ENCODE measurements at regions not wholly inside any gene's neighbourhood (a gene's known extent, or its start where the extent isn't known, plus 50 kb on each side); places are given as distances from the start of the nearest gene placed in this dataset.

GRCh38 chr1:87786861-87787545, 458.3 kb downstream of the LMO4 start:
- Histone ChIP-seq H3K9me3 (ENCODE audit: control insufficient read depth, insufficient read depth, low read length) (no peaks in the 10 kb centered on the region), H3K36me3 (ENCODE audit: insufficient read depth, low read length) (no peaks in the 10 kb centered on the region), H3K9ac (ENCODE audit: low read depth, low read length) (no peak overlapping the region), H3K4me1 (ENCODE audit: insufficient read depth, low read length) (0 out of 2 replicates have a peak, but pooled peaks cover 4% of the 10 kb centered on the region)

- no peaks in the 10 kb centered on the region for H3K36me3 ChIP-seq (ENCODE audit: insufficient read depth, low read length)
These were observed 458.9 kb downstream of the LMO4 start for GRCh38 chr1:87787551-87787950.

GRCh38 chr1:87790756-87791155, 462.1 kb downstream of the LMO4 start:
- Histone ChIP-seq H3K4me1 (ENCODE audit: insufficient read depth, low read length) (peaks cover 11% of the 10 kb centered on the region; the same call in 1 of the 2 replicates), H3K36me3 (ENCODE audit: insufficient read depth, low read length) (no peaks in the 10 kb centered on the region), H3K9ac (ENCODE audit: low read depth, low read length) (no peak overlapping the region), H3K9me3 (ENCODE audit: control insufficient read depth, insufficient read depth, low read length) (no peaks in the 10 kb centered on the region)

More at GRCh38 chr1:87787551-87787950, 458.9 kb downstream of the LMO4 start:
- H3K4me1 ChIP-seq (ENCODE audit: insufficient read depth, low read length), result peaks cover 7% of the 10 kb centered on the region; the same call in 1 of the 2 replicates
- no peaks in the 10 kb centered on the region for H3K9me3 ChIP-seq (ENCODE audit: control insufficient read depth, insufficient read depth, low read length)
- H3K9ac ChIP-seq (ENCODE audit: low read depth, low read length), result no peak overlapping the region

GRCh38 chr1:87791931-87792740, 463.5 kb downstream of the LMO4 start:
- Histone ChIP-seq H3K9ac (ENCODE audit: low read depth, low read length) (no peak overlapping the region), H3K36me3 (ENCODE audit: insufficient read depth, low read length) (no peaks in the 10 kb centered on the region), H3K9me3 (ENCODE audit: control insufficient read depth, insufficient read depth, low read length) (no peaks in the 10 kb centered on the region), H3K4me1 (ENCODE audit: insufficient read depth, low read length) (peaks cover 20% of the 10 kb centered on the region; the same call in 1 of the 2 replicates)

- no peaks in the 10 kb centered on the region for H3K36me3 ChIP-seq (ENCODE audit: insufficient read depth, low read length)
- H3K9me3 ChIP-seq (ENCODE audit: control insufficient read depth, insufficient read depth, low read length), result no peaks in the 10 kb centered on the region
- no peak overlapping the region for H3K9ac ChIP-seq (ENCODE audit: low read depth, low read length)
- peaks cover 16% of the 10 kb centered on the region; the same call in 1 of the 2 replicates for H3K4me1 ChIP-seq (ENCODE audit: insufficient read depth, low read length)
These were observed 466.3 kb downstream of the LMO4 start for GRCh38 chr1:87794788-87795614.

- no peaks in the 10 kb centered on the region for H3K9me3 ChIP-seq (ENCODE audit: control insufficient read depth, insufficient read depth, low read length)
- H3K4me1 ChIP-seq (ENCODE audit: insufficient read depth, low read length), result peaks cover 16% of the 10 kb centered on the region; the same call in 1 of the 2 replicates
- no peaks in the 10 kb centered on the region for H3K36me3 ChIP-seq (ENCODE audit: insufficient read depth, low read length)
- no peak overlapping the region for H3K9ac ChIP-seq (ENCODE audit: low read depth, low read length)
These were observed 467.1 kb downstream of the LMO4 start for GRCh38 chr1:87795615-87796337.

GRCh38 chr1:87796471-87796901, 467.8 kb downstream of the LMO4 start:
- Histone ChIP-seq H3K36me3 (ENCODE audit: insufficient read depth, low read length) (no peaks in the 10 kb centered on the region), H3K9ac (ENCODE audit: low read depth, low read length) (no peak overlapping the region), H3K4me1 (ENCODE audit: insufficient read depth, low read length) (peaks cover 16% of the 10 kb centered on the region; the same call in 1 of the 2 replicates), H3K9me3 (ENCODE audit: control insufficient read depth, insufficient read depth, low read length) (no peaks in the 10 kb centered on the region)

GRCh38 chr1:87799451-87799850, 470.8 kb downstream of the LMO4 start:
- H3K4me1 ChIP-seq (ENCODE audit: insufficient read depth, low read length), result peaks cover 12% of the 10 kb centered on the region; the same call in 1 of the 2 replicates
- no peaks in the 10 kb centered on the region for H3K36me3 ChIP-seq (ENCODE audit: insufficient read depth, low read length)
- H3K9me3 ChIP-seq (ENCODE audit: control insufficient read depth, insufficient read depth, low read length), result no peaks in the 10 kb centered on the region
- no peak overlapping the region for H3K9ac ChIP-seq (ENCODE audit: low read depth, low read length)

GRCh38 chr1:87800006-87800405, 471.3 kb downstream of the LMO4 start:
- Histone ChIP-seq H3K36me3 (ENCODE audit: insufficient read depth, low read length) (no peaks in the 10 kb centered on the region), H3K4me1 (ENCODE audit: insufficient read depth, low read length) (peaks cover 12% of the 10 kb centered on the region; the same call in 1 of the 2 replicates), H3K9ac (ENCODE audit: low read depth, low read length) (no peak overlapping the region), H3K9me3 (ENCODE audit: control insufficient read depth, insufficient read depth, low read length) (no peaks in the 10 kb centered on the region)

GRCh38 chr1:87803375-87803774, 474.7 kb downstream of the LMO4 start:
- H3K4me1 ChIP-seq (ENCODE audit: insufficient read depth, low read length), result peaks cover 6% of the 10 kb centered on the region; the same call in 1 of the 2 replicates
- no peak overlapping the region for H3K9ac ChIP-seq (ENCODE audit: low read depth, low read length)
- H3K9me3 ChIP-seq (ENCODE audit: control insufficient read depth, insufficient read depth, low read length), result no peaks in the 10 kb centered on the region
- H3K36me3 ChIP-seq (ENCODE audit: insufficient read depth, low read length), result no peaks in the 10 kb centered on the region

GRCh38 chr1:87804128-87804527, 475.4 kb downstream of the LMO4 start:
- peaks cover 6% of the 10 kb centered on the region; the same call in 1 of the 2 replicates for H3K4me1 ChIP-seq (ENCODE audit: insufficient read depth, low read length)
- H3K36me3 ChIP-seq (ENCODE audit: insufficient read depth, low read length), result no peaks in the 10 kb centered on the region
- no peaks in the 10 kb centered on the region for H3K9me3 ChIP-seq (ENCODE audit: control insufficient read depth, insufficient read depth, low read length)
- no peak overlapping the region for H3K9ac ChIP-seq (ENCODE audit: low read depth, low read length)

- H3K9me3 ChIP-seq (ENCODE audit: control insufficient read depth, insufficient read depth, low read length), result no peaks in the 10 kb centered on the region
These were observed 477.1 kb downstream of the LMO4 start for GRCh38 chr1:87805666-87806378.

More at GRCh38 chr1:87805666-87806378, 477.1 kb downstream of the LMO4 start:
- H3K4me1 ChIP-seq (ENCODE audit: insufficient read depth, low read length), result peaks cover 6% of the 10 kb centered on the region; the same call in 1 of the 2 replicates
- no peaks in the 10 kb centered on the region for H3K36me3 ChIP-seq (ENCODE audit: insufficient read depth, low read length)
- H3K9ac ChIP-seq (ENCODE audit: low read depth, low read length), result no peak overlapping the region

Measured in ES-I3 (cell line).